Activated naive CD8-positive, alpha-beta T cell (primary cell): ENCODE measurements at regions not wholly inside any gene's neighbourhood (a gene's known extent, or its start where the extent isn't known, plus 50 kb on each side); places are given as distances from the start of the nearest gene placed in this dataset.
"Not testable (repeated sequence)": the region's sequence is repeated elsewhere in the genome, so short reads cannot be mapped to it uniquely, and the experiment has no call there.

ENCODE experiments used
- H3K27ac Mint-ChIP-seq: one replicate; pipeline ENCODE4 v1.8.0; 2021; ENCODE audit warnings: mixed read lengths
- H3K27me3 Mint-ChIP-seq: one replicate; pipeline ENCODE4 v1.8.0; 2021; ENCODE audit warnings: mixed read lengths
- H3K36me3 Mint-ChIP-seq: one replicate; pipeline ENCODE4 v1.8.0; 2021; ENCODE audit warnings: mixed read lengths
- H3K4me1 Mint-ChIP-seq: one replicate; pipeline ENCODE4 v1.8.0; 2021; ENCODE audit warnings: low read depth, mixed read lengths
- H3K4me3 Mint-ChIP-seq: one replicate; pipeline ENCODE4 v1.8.0; 2021; ENCODE audit warnings: mild to moderate bottlenecking, mixed read lengths
- H3K9me3 Mint-ChIP-seq: one replicate; pipeline ENCODE4 v1.8.0; 2021; ENCODE audit warnings: low read depth, mixed read lengths

DNA sequence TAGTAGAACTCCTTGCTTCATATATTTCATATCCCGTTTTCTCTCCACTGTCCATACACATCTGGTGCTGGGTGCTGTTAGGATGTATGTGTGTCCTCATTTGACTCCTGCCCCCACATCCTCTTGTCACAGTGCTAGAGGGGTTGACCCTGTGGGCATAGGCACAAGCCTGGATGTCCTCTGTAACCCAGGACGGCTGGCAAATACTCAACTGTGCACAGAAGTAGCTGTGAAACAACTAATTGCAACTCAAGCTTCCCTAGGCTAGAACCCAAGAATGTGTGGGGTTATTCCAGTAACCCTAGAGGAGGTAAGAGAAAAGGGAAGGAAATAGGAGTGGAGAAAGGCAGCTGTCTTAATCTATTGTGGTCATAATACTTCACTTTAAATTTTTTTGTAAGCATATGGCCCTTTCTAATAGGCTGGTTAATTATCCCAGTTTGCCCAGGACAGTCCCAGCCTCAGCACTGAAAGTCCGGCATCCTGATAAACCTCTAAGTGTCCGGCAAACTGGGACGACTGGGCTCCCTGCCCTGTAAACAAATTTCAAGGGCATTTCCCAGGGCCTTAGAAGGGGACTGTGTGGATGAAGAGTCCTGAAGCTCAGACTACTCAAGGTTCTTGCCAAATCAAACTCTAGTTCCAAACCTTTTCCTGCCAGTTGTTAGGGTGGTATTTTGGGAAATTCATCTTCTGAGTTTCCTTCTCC is 283.2 kb upstream of the CELF2 start:
- peaks cover 12% of the 10 kb centered on the region for H3K27me3 Mint-ChIP-seq
- no peak overlapping the region for H3K27ac Mint-ChIP-seq
- H3K9me3 Mint-ChIP-seq = no peaks in the 10 kb centered on the region
- H3K4me1 Mint-ChIP-seq = no peaks in the 10 kb centered on the region
- H3K36me3 Mint-ChIP-seq = no peaks in the 10 kb centered on the region
- H3K4me3 Mint-ChIP-seq = no peak overlapping the region

DNA sequence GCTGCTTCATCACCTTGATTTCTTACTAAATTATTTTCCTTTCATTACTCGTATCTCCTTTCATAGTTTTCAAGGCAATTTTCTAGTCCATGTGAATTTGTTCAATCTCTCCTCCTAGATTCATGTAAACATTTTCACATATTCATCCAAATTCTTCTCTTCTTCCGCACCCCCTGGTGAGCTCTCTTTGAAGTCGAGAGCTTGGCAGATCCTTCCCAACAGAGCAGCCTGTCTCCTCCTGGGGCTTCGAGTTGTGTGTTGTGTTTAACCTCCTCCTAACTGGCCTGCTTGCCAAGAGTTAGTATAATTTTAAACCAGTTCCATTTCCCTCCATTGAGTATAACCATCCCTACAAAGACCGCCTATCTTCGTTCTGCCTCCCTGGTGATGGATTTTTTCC is 272.4 kb upstream of the CELF2 start:
- H3K9me3 Mint-ChIP-seq = peaks cover 7% of the 10 kb centered on the region
- no peaks in the 10 kb centered on the region for H3K4me1 Mint-ChIP-seq
- H3K27ac Mint-ChIP-seq = no peak overlapping the region
- peaks cover 13% of the 10 kb centered on the region for H3K27me3 Mint-ChIP-seq
- H3K4me3 Mint-ChIP-seq = no peak overlapping the region
- H3K36me3 Mint-ChIP-seq = peaks cover 5% of the 10 kb centered on the region

GRCh38 chr10:10755490-10755889 is 262.2 kb upstream of the CELF2 start:
- no peaks in the 10 kb centered on the region for H3K4me1 Mint-ChIP-seq
- H3K36me3 Mint-ChIP-seq = no peaks in the 10 kb centered on the region
- H3K27ac Mint-ChIP-seq = no peak overlapping the region
- H3K9me3 Mint-ChIP-seq = no peaks in the 10 kb centered on the region
- H3K27me3 Mint-ChIP-seq = no peaks in the 10 kb centered on the region
- no peak overlapping the region for H3K4me3 Mint-ChIP-seq

DNA sequence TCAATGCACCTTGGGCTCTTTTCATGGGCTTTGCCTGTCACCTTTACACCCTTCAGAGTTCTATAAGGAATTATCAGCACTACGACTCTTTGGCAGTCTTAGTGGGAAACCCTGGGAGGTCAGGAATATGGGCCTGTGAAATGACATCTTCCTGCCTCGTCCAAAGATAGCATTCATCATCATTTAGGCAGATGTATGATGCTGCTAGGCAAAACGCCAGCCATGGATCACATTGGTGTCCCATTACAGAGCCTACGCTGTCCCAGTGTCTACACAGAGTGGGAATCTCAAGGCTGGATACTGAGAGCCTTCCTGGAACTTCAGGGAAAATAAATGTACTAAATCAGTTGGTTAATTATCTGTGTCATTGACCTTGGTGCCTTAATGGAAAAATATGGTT is 259.4 kb upstream of the CELF2 start:
- H3K27me3 Mint-ChIP-seq = no peaks in the 10 kb centered on the region
- no peak overlapping the region for H3K4me3 Mint-ChIP-seq
- H3K27ac Mint-ChIP-seq = no peak overlapping the region
- no peaks in the 10 kb centered on the region for H3K4me1 Mint-ChIP-seq
- no peaks in the 10 kb centered on the region for H3K9me3 Mint-ChIP-seq
- peaks cover 3% of the 10 kb centered on the region for H3K36me3 Mint-ChIP-seq

DNA sequence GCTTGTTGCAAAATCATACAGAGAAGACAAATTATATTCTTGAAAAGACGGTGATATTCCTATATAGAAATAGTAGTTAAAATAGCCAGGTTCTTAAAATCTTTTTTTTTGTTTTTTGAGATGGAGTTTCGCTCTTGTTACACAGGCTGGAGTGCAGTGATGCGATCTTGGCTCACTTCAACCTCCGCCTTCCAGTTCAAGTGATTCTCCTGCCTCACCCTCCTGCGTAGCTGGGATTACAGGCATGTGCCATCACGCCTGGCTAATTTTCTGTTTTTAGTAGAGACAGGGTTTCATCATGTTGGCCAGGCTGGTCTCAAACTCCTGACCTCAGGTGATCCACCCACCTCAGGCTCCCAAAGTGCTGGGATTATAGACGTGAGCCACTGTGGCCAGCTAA is 257.9 kb upstream of the CELF2 start:
- not testable (repeated sequence) for H3K36me3 Mint-ChIP-seq, H3K4me1 Mint-ChIP-seq, H3K4me3 Mint-ChIP-seq, H3K9me3 Mint-ChIP-seq, H3K27me3 Mint-ChIP-seq, H3K27ac Mint-ChIP-seq

- no peak overlapping the region for H3K4me3 Mint-ChIP-seq
- H3K36me3 Mint-ChIP-seq = peaks cover 3% of the 10 kb centered on the region
- no peaks in the 10 kb centered on the region for H3K4me1 Mint-ChIP-seq
- H3K27ac Mint-ChIP-seq = no peak overlapping the region
- no peaks in the 10 kb centered on the region for H3K9me3 Mint-ChIP-seq
- H3K27me3 Mint-ChIP-seq = peaks cover 10% of the 10 kb centered on the region
These were observed 252.7 kb upstream of the CELF2 start for GRCh38 chr10:10765017-10765416.

DNA sequence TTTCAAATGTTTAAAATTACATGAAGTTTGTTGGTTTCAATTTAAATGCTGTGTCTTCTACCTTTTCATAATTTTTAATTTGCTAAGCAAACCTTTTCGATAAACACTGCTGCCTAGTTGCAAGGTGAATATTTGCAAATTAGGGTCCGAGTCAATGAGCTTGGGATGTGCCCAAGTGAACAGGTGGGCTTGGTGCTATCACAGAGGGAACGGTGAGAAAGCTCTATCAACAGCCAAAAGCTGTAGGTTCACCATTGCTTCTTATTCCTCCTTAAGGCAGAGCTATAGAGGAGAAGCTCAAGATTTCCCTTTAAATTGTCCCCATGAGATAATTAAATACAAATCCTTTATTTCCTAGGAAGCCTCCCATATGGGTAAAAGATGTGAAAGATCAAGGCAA is 245.3 kb upstream of the CELF2 start:
- Mint-ChIP-seq H3K4me3 (no peak overlapping the region), H3K4me1 (no peaks in the 10 kb centered on the region), H3K27me3 (peaks cover 5% of the 10 kb centered on the region), H3K36me3 (no peaks in the 10 kb centered on the region), H3K27ac (no peak overlapping the region), H3K9me3 (no peaks in the 10 kb centered on the region)

- Mint-ChIP-seq H3K4me1 (no peaks in the 10 kb centered on the region), H3K27me3 (peaks cover 5% of the 10 kb centered on the region), H3K27ac (no peak overlapping the region), H3K9me3 (no peaks in the 10 kb centered on the region), H3K36me3 (no peaks in the 10 kb centered on the region), H3K4me3 (no peak overlapping the region)
These were observed 244.7 kb upstream of the CELF2 start for GRCh38 chr10:10772874-10773508.

DNA sequence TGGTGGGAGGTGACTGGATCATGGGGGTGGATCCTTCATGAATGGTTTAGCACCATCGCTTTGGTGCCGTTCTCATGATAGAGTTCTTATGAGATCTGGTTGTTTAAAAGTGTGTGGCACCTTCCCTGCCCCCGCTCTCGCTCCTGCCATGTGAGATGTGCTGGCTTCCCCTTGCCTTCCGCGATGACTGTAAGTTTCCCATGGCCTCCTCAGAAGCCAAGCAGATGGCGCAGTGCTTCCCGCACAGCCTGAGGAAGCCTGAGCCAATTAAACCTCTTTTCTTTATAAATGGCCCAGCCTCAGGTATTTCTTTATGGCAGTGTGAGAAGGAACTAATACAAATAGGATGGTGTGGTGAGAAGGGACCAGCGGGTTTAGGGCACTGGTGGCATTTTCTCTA is 243.3 kb upstream of the CELF2 start:
- Mint-ChIP-seq H3K4me3 (no peak overlapping the region), H3K4me1 (no peaks in the 10 kb centered on the region), H3K36me3 (no peaks in the 10 kb centered on the region), H3K27me3 (peaks cover 5% of the 10 kb centered on the region), H3K27ac (no peak overlapping the region), H3K9me3 (no peaks in the 10 kb centered on the region)

GRCh38 chr10:10776363-10776762 is 241.3 kb upstream of the CELF2 start:
- Mint-ChIP-seq H3K9me3 (no peaks in the 10 kb centered on the region), H3K4me1 (no peaks in the 10 kb centered on the region), H3K27me3 (peaks cover 6% of the 10 kb centered on the region), H3K36me3 (no peaks in the 10 kb centered on the region), H3K27ac (no peak overlapping the region), H3K4me3 (no peak overlapping the region)

DNA sequence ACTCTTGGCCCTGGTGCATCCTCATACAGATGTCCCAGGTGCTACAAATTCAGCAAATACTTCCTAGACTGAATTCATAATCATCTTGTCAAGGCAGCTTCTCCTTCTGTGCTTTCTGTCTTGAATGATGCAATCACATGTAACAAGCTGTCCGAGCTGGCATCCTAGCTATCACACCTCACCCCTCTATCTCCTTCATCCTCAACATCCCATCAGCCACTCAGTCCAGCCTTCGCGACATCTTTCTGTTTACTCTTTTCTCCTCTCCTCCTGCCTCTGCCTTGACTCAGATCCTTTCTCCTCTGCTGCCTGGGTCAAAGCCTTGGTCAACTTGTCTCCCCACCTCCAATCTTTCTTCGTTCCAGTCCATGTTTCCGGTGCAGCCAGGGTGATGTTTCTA is 240.4 kb upstream of the CELF2 start:
- Mint-ChIP-seq H3K9me3 (no peaks in the 10 kb centered on the region), H3K36me3 (no peaks in the 10 kb centered on the region), H3K27ac (no peak overlapping the region), H3K4me3 (no peak overlapping the region), H3K4me1 (no peaks in the 10 kb centered on the region), H3K27me3 (peaks cover 6% of the 10 kb centered on the region)

DNA sequence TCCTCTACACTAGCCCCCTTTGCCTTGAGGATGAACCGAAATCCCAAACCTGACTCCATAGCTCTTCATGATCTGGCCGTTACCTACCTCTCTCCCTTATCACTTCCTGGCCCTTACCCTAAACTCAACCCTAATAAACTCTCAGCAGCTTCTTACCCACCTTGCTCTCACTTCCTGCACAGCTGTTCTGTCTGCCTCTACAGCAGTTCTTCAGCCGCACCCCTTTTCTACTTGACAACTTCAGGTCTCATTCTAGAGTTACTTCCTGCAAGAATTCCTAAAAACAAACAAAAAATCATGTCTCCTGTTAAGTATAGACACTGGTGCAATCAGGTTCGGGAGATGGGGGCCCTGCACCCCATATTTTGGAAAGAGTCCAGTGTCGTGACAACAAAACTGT is 239.9 kb upstream of the CELF2 start:
- Mint-ChIP-seq H3K36me3 (no peaks in the 10 kb centered on the region), H3K27ac (no peak overlapping the region), H3K27me3 (peaks cover 6% of the 10 kb centered on the region), H3K4me1 (no peaks in the 10 kb centered on the region), H3K4me3 (no peak overlapping the region), H3K9me3 (no peaks in the 10 kb centered on the region)

DNA sequence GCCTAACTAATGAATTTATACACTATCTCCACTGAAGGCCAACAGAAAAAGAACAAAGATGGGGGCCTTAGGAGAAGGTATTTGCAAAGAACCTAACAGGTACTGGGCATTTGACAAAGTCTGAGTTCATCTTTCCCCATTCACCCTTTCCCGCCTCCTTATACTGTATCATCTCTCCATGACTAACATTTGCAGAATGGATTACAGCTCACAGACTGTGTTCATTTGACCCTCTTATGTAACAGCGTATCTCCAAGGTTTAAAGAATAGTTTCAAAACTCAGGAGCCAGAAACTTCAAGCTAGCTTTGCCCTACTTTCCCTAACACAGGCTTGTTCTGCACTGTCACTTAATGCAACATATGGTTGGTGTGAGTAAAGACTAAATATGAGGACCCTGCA is 238.7 kb upstream of the CELF2 start:
- Mint-ChIP-seq H3K36me3 (no peaks in the 10 kb centered on the region), H3K27ac (no peak overlapping the region), H3K4me3 (no peak overlapping the region), H3K4me1 (no peaks in the 10 kb centered on the region), H3K9me3 (no peaks in the 10 kb centered on the region), H3K27me3 (peaks cover 4% of the 10 kb centered on the region)

- Mint-ChIP-seq H3K36me3 (no peaks in the 10 kb centered on the region), H3K27ac (no peak overlapping the region), H3K27me3 (peaks cover 4% of the 10 kb centered on the region), H3K4me3 (no peak overlapping the region), H3K9me3 (no peaks in the 10 kb centered on the region), H3K4me1 (no peaks in the 10 kb centered on the region)
These were observed 238.2 kb upstream of the CELF2 start for GRCh38 chr10:10779511-10779910.

GRCh38 chr10:10780746-10781145 is 236.9 kb upstream of the CELF2 start:
- H3K27me3 Mint-ChIP-seq = peaks cover 6% of the 10 kb centered on the region
- no peaks in the 10 kb centered on the region for H3K4me1 Mint-ChIP-seq
- H3K36me3 Mint-ChIP-seq = no peaks in the 10 kb centered on the region
- H3K27ac Mint-ChIP-seq = no peak overlapping the region
- no peak overlapping the region for H3K4me3 Mint-ChIP-seq
- H3K9me3 Mint-ChIP-seq = no peaks in the 10 kb centered on the region

DNA sequence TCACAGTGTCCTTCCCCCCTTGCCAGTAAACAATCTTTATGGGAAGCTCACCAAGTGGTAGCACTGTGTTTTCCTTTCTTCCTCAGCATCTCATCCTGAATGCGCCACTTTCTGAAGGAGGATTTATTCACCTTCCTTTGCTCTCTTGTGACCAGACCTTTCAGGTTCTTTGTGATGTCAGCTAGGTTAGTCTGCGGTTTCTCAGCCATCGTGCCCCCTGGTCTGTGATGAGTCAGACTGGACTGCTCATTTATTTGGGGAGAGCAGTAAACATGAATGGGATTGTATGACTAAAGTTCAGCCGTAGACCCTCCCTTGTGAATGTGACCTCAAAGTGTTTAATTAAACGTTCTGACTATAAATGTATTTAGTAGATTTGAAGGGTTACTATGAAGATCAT is 235.1 kb upstream of the CELF2 start:
- Mint-ChIP-seq H3K4me3 (no peak overlapping the region), H3K9me3 (no peaks in the 10 kb centered on the region), H3K27ac (no peak overlapping the region), H3K27me3 (peaks cover 3% of the 10 kb centered on the region), H3K36me3 (no peaks in the 10 kb centered on the region), H3K4me1 (peaks cover 5% of the 10 kb centered on the region)
